ENCODE measurements at regions not wholly inside any gene's neighbourhood (a gene's known extent, or its start where the extent isn't known, plus 50 kb on each side); places are given as distances from the start of the nearest gene placed in this dataset.

- no peak for DNase-seq
Observed at GRCh38 chrX:69110116-69110530, 55.1 kb downstream of the PJA1 start.

GRCh38 chrX:69109706-69110105 lies 55.5 kb downstream of the PJA1 start:
- DNase-seq: no peak

DNA sequence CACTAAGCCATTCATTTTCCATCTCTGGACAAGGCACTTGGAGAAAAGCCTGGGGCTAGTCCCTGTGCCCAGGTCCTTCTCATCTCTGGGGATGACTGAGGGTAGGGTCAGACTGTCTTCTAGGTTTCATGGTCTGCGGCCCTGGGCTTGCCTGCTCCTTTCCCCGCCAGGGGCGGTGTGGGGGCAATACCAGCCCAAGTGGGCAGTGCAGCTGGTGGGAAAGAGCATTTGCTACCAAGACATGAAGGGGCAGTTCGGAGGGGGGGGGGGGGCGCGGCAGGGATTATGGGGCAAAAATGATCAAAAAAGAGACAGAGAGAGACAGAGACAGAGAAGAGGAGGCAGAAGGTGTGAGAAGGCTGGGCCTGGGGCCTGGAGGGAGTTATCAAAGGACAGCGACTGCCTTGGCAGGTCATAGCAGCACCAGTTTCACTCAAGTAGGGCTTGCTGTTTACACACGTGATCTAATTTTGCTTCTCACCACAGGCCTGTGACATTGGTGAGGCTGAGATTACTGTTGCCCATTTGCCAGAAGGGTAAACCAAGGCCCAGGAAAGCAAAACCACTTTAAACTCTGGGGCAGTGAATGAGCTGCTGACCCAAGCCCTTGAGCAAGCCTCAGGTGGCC lies 56.1 kb downstream of the PJA1 start:
- no peak for DNase-seq

DNA sequence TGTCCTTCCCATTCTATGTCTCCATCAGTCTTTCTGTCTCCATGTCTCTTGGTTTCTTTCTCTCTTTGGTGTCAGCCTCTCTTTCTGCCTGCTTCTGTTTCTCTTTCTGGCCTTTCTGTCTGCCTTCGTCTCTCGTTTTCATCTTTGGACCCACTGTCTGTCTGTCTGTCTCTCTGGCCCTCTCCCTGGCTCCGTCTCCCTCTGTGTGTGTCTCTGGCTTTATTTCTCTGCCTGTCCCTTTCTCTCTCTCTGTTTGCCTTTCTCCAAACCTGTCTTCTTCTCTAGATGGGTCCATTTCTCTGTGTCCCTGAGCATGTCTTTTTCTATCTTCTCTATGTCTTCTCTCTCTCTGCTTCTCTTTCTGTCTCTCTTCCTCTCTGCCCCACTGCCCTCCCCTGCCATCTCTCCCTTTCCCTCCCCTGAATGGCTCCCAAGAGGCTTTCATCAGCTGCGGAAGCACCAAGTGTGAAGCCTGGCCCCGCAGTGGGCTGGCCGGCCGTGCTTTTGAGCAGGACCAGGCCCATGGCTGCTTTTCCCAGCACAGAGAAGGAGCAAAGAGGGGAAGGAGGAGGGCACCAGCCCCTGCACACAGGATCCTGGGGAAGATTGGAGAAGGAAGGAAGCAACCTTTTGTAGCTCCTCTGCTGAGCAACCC lies 57.4 kb downstream of the PJA1 start:
- no peak for DNase-seq

GRCh38 chrX:69107231-69107739 lies 58.0 kb downstream of the PJA1 start:
- no peak for DNase-seq

- DNase-seq: no peak
Observed at GRCh38 chrX:69104756-69105434, 60.4 kb downstream of the PJA1 start.

DNA sequence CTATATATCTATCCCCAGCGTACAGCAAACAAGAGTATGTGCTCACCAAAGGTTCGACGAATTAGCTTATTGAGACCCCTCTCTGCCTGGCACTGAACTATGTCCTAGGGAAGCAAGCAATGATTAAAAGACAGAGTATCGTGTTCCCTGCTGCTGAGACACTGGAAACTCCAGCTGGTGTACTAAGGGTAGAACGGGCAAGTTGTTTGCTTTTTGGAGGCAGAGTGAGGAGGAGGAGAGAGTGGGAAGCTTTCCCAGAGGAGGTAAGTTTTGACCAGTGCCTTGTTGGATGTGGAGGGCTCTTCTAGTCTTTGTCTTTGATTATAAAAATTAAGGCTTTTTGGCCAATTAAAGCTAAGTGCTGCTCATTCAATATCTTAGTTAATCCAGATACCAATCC lies 61.7 kb downstream of the PJA1 start:
- no peak for DNase-seq

GRCh38 chrX:69102612-69103194 lies 62.5 kb downstream of the PJA1 start:
- no peak for DNase-seq

DNA sequence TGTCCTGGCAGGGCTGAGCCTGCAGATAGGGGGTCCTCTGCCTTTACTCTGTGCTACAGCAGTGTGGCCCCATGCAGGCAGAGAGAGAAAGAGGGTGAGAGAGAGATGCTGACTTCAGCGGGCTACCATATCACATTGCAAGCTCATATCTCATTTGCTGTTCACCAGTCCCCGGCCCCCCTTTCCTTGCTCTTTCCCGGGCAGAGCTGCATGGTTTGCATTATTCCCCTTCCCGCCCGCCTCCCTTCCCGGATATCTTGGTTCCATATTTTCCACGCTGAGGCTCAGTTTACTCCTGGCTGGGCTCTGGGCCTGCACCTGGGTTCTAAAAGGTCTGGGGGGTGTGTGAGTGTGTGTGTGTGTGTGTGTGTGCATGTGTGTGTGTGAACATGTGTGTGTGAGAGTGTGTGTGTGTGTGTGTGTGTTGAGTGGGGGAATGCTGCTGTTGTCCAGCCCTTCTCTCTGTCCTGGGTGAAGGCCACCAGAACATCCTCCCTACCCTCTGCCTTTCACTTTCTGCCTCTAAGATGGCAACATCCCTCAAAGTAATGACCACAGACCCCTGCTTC lies 63.5 kb downstream of the PJA1 start:
- DNase-seq: no peak

- DNase-seq: no peak
Observed at GRCh38 chrX:69100478-69100877, 64.8 kb downstream of the PJA1 start.

- DNase-seq: no peak
Observed at GRCh38 chrX:69097451-69098236, 67.6 kb downstream of the PJA1 start.

GRCh38 chrX:69096963-69097362 lies 68.3 kb downstream of the PJA1 start:
- DNase-seq: no peak

- DNase-seq: no peak
Observed at GRCh38 chrX:69094977-69095669, 70.1 kb downstream of the PJA1 start.

DNA sequence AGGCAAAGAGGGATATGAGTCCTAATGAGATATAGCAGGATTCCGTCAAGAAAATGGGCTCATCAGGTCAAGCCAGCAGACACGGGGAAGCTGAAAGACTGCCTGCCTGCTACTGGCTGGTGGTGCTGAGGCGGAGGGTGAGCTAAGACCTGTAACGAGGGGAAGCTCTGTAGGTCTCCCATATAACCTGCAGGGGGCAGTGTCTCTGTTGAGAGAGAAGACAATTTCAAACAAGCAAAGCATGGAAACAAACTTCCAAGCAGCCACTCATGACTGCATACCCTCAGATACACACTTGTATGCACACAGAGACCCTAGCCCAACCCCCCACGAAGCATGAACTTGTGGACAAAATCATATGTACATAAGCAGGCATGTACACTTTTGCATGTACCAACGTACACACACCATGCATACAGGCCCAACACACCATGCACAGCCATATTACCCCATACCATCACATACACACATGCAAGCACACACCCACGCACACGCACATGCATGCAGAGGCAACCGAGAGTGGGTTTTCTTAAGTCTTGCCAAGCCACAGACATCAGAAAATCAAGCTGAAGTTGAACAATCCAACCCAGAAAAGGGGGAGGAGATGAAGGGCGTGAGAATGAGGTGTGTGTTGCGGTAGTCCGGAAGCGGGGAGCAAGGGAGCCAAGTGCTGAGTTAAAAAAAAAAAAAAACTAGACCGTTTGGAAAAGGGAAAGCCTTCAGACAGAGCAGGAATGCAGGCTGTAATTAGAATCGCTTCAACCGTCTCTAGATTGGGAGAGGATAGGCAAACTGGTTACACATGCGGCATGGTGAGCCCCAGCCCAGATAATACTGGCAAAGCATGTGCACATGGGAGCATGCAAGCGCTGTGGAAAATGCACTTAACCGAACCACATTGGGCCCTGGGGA lies 71.0 kb downstream of the PJA1 start:
- DNase-seq: peak; percentile 54

GRCh38 chrX:69090022-69090421 lies 75.2 kb downstream of the PJA1 start:
- no peak for DNase-seq

DNA sequence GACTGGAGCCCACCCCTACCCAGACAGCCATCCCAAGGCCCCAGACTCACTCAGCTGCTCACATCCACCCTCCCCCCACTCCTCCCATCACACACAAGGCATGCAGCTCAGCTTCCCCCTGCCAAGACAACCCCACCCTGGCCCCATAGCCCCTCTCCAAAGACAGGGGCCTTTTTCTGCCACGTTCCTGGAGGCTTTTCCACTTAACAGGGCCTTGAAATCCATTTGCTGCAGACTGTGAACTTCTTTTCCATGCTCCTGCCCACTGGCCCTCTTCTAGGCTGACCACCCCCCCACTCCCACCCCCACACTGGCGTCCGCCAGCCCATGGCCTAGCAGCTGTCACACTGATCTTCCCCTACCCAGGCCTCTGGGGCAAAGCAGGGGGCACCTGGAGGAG lies 76.0 kb downstream of the PJA1 start:
- no peak for DNase-seq

GRCh38 chrX:69088171-69088938 lies 76.9 kb downstream of the PJA1 start:
- no peak for DNase-seq

GRCh38 chrX:69085826-69086225 lies 79.4 kb downstream of the PJA1 start:
- DNase-seq: no peak

GRCh38 chrX:69085151-69085550 lies 80.1 kb downstream of the PJA1 start:
- DNase-seq: no peak

- no peak for DNase-seq
Observed at GRCh38 chrX:69083801-69084200, 81.5 kb downstream of the PJA1 start.

All from activated CD4-positive, alpha-beta T cell treated with anti-CD3 and anti-CD28 coated beads, Interleukin-2, Interleukin-6, amounts not matched to agents 100 ng/mL and 50 ng/mL, durations not matched to agents 16 hours and 8 hours (primary cell).